HG03571 (cell line): ENCODE measurements at regions not wholly inside any gene's neighbourhood (a gene's known extent, or its start where the extent isn't known, plus 50 kb on each side); places are given as distances from the start of the nearest gene placed in this dataset.

Experiments
- ATAC-seq: cut with Tn5 transposase; IDR thresholded peaks from one replicate; pipeline ENCODE4 v1.9.1; 2021; ENCODE audit not compliant: unreplicated experiment

- no peak for ATAC-seq
Measured at GRCh38 chr17:73947281-73947965, 256.1 kb upstream of the RPL38 start.

GRCh38 chr17:73947966-73948355 is 255.5 kb upstream of the RPL38 start:
- ATAC-seq, result no peak

GRCh38 chr17:73949903-73950592 is 253.4 kb upstream of the RPL38 start:
- no peak for ATAC-seq

GRCh38 chr17:73950593-73950914 is 252.9 kb upstream of the RPL38 start:
- no peak for ATAC-seq

- no peak for ATAC-seq
Measured at GRCh38 chr17:73952082-73952479, 251.4 kb upstream of the RPL38 start.

- no peak for ATAC-seq
Measured at GRCh38 chr17:73952480-73953205, 250.8 kb upstream of the RPL38 start.

- no peak for ATAC-seq
Measured at GRCh38 chr17:73953206-73954033, 250.1 kb upstream of the RPL38 start.

GRCh38 chr17:73954951-73955350 is 248.5 kb upstream of the RPL38 start:
- ATAC-seq, result no peak

- ATAC-seq, result no peak
Measured at GRCh38 chr17:73955616-73956015, 247.9 kb upstream of the RPL38 start.

- no peak for ATAC-seq
Measured at GRCh38 chr17:73956169-73956568, 247.3 kb upstream of the RPL38 start.

GRCh38 chr17:73956595-73957465 is 246.6 kb upstream of the RPL38 start:
- no peak for ATAC-seq

GRCh38 chr17:73957564-73957963 is 245.9 kb upstream of the RPL38 start:
- ATAC-seq, result no peak

GRCh38 chr17:73958453-73958852 is 245.0 kb upstream of the RPL38 start:
- ATAC-seq, result no peak

GRCh38 chr17:73960469-73960868 is 243.0 kb upstream of the RPL38 start:
- ATAC-seq, result no peak

GRCh38 chr17:73962308-73962707 is 241.2 kb upstream of the RPL38 start:
- ATAC-seq, result no peak

GRCh38 chr17:73968680-73969079 is 234.8 kb upstream of the RPL38 start:
- no peak for ATAC-seq

- ATAC-seq, result no peak
Measured at GRCh38 chr17:73969956-73970355, 233.5 kb upstream of the RPL38 start.

GRCh38 chr17:73971127-73971526 is 232.4 kb upstream of the RPL38 start:
- ATAC-seq, result no peak

GRCh38 chr17:73972056-73972455 is 231.4 kb upstream of the RPL38 start:
- no peak for ATAC-seq

GRCh38 chr17:73972901-73973300 is 230.6 kb upstream of the RPL38 start:
- ATAC-seq, result no peak
